SK-N-MC (cell line): ENCODE measurements at regions not wholly inside any gene's neighbourhood (a gene's known extent, or its start where the extent isn't known, plus 50 kb on each side); places are given as distances from the start of the nearest gene placed in this dataset.
"Not testable (repeated sequence)": the region's sequence is repeated elsewhere in the genome, so short reads cannot be mapped to it uniquely, and the experiment has no call there.

Experiments used
- DNase-seq: peaks from one replicate; pipeline ENCODE4 v3.0.0-alpha.2; 2011; ENCODE audit warnings: low read depth, low spot score
- H3K27ac ChIP-seq: fragments of 200-600 bp; sonication (generic); 2 replicates; pipeline ENCODE4 v1.5.1; 2016; ENCODE audit warnings: mixed run types
- H3K36me3 ChIP-seq: fragments of 200-600 bp; sonication (generic); 2 replicates; pipeline ENCODE4 v1.6.1; 2017; ENCODE audit warnings: antibody characterized with exemption, low read length, mixed read lengths; ENCODE audit not compliant: insufficient read depth
- H3K4me3 ChIP-seq: fragments of 200-600 bp; sonication (generic); 2 replicates; pipeline ENCODE4 v1.5.1; 2016
- H3K9ac ChIP-seq: fragments of 200-600 bp; sonication (generic); 2 replicates; pipeline ENCODE4 v1.8.0; 2017; ENCODE audit warnings: mixed run types, mixed read lengths; ENCODE audit not compliant: insufficient read length
- H3K9me3 ChIP-seq: fragments of 200-600 bp; sonication (generic); 2 replicates; pipeline ENCODE4 v1.6.1; 2017; ENCODE audit warnings: low read depth, mild to moderate bottlenecking, antibody characterized with exemption, low read length, moderate library complexity, mixed read lengths
- EZH2 ChIP-seq: fragments of 200-600 bp; sonication (generic); IDR thresholded peaks from one replicate; pipeline ENCODE4 v1.6.1; 2017; ENCODE audit warnings: antibody characterized with exemption
- FOXP2 ChIP-seq: optimal IDR thresholded peaks from 2 replicates; pipeline ENCODE3; 2011; ENCODE audit warnings: mild to moderate bottlenecking, moderate library complexity; ENCODE audit not compliant: insufficient read depth; ENCODE audit errors: extremely low read length, control extremely low read depth
- POLR2AphosphoS5 ChIP-seq: IDR thresholded peaks from 2 replicates; pipeline ENCODE4 v1.6.1; 2012; ENCODE audit warnings: mild to moderate bottlenecking, low read depth, low read length, borderline replicate concordance

- TF ChIP-seq FOXP2 (no peak), EZH2 (no peak), POLR2AphosphoS5 (no peak)
- no peak overlapping the region for H3K9ac ChIP-seq
- H3K4me3 ChIP-seq = no peak overlapping the region
- H3K9me3 ChIP-seq = no peaks in the 10 kb centered on the region
- DNase-seq = no peak
- H3K27ac ChIP-seq = no peak overlapping the region
- H3K36me3 ChIP-seq = no peaks in the 10 kb centered on the region
Observed at GRCh38 chr21:30048570-30048969, 108.8 kb upstream of the GRIK1 start.

GRCh38 chr21:30044447-30045064 is 104.8 kb upstream of the GRIK1 start:
- Histone ChIP-seq H3K27ac (no peak overlapping the region), H3K9ac (no peak overlapping the region), H3K4me3 (no peak overlapping the region), H3K36me3 (no peaks in the 10 kb centered on the region), H3K9me3 (no peaks in the 10 kb centered on the region)
- no peak for TF ChIP-seq EZH2
- TF ChIP-seq POLR2AphosphoS5 = no peak
- TF ChIP-seq FOXP2 = no peak
- no peak for DNase-seq

GRCh38 chr21:30042443-30042842 is 102.6 kb upstream of the GRIK1 start:
- H3K36me3 ChIP-seq = no peaks in the 10 kb centered on the region
- no peak overlapping the region for H3K4me3 ChIP-seq
- H3K27ac ChIP-seq = no peak overlapping the region
- no peak for DNase-seq
- no peaks in the 10 kb centered on the region for H3K9me3 ChIP-seq
- TF ChIP-seq EZH2 (no peak), POLR2AphosphoS5 (no peak), FOXP2 (no peak)
- H3K9ac ChIP-seq = no peak overlapping the region

- H3K27ac ChIP-seq = no peak overlapping the region
- no peak overlapping the region for H3K9ac ChIP-seq
- TF ChIP-seq FOXP2 = no peak
- TF ChIP-seq EZH2 = no peak
- no peak for TF ChIP-seq POLR2AphosphoS5
- H3K4me3 ChIP-seq = no peak overlapping the region
- no peaks in the 10 kb centered on the region for H3K9me3 ChIP-seq
- no peak for DNase-seq
- H3K36me3 ChIP-seq = no peaks in the 10 kb centered on the region
Observed at GRCh38 chr21:30033441-30033840, 93.6 kb upstream of the GRIK1 start.

- TF ChIP-seq FOXP2 = no peak
- no peaks in the 10 kb centered on the region for H3K9me3 ChIP-seq
- no peak overlapping the region for H3K27ac ChIP-seq
- no peaks in the 10 kb centered on the region for H3K36me3 ChIP-seq
- no peak for DNase-seq
- H3K4me3 ChIP-seq = no peak overlapping the region
- no peak overlapping the region for H3K9ac ChIP-seq
Observed at GRCh38 chr21:30030416-30030815, 90.6 kb upstream of the GRIK1 start.

- no peak overlapping the region for H3K27ac ChIP-seq
- H3K4me3 ChIP-seq = no peak overlapping the region
- no peak overlapping the region for H3K9ac ChIP-seq
- H3K36me3 ChIP-seq = no peaks in the 10 kb centered on the region
- no peak for DNase-seq
- H3K9me3 ChIP-seq = no peaks in the 10 kb centered on the region
- TF ChIP-seq EZH2 = no peak
- no peak for TF ChIP-seq POLR2AphosphoS5
- no peak for TF ChIP-seq FOXP2
Observed at GRCh38 chr21:30028537-30028936, 88.7 kb upstream of the GRIK1 start.

GRCh38 chr21:30027986-30028385 is 88.2 kb upstream of the GRIK1 start:
- DNase-seq = no peak
- Histone ChIP-seq H3K9me3 (no peaks in the 10 kb centered on the region), H3K9ac (no peak overlapping the region), H3K27ac (no peak overlapping the region), H3K36me3 (no peaks in the 10 kb centered on the region), H3K4me3 (no peak overlapping the region)
- TF ChIP-seq FOXP2 (no peak), EZH2 (no peak), POLR2AphosphoS5 (no peak)

- H3K36me3 ChIP-seq, H3K27ac ChIP-seq, H3K9me3 ChIP-seq, H3K9ac ChIP-seq, DNase-seq, H3K4me3 ChIP-seq: not testable (repeated sequence)
Observed at GRCh38 chr21:30023056-30023455, 83.3 kb upstream of the GRIK1 start.

- DNase-seq = no peak
Observed at GRCh38 chr21:30014886-30015285, 75.1 kb upstream of the GRIK1 start.

More at GRCh38 chr21:30014886-30015285, 75.1 kb upstream of the GRIK1 start:
- Histone ChIP-seq H3K9me3 (no peaks in the 10 kb centered on the region), H3K4me3 (no peak overlapping the region), H3K9ac (no peak overlapping the region), H3K36me3 (no peaks in the 10 kb centered on the region), H3K27ac (no peak overlapping the region)
- TF ChIP-seq POLR2AphosphoS5 (no peak), FOXP2 (no peak), EZH2 (no peak)
